Liver (tissue), 3 donors: ENCODE measurements at regions not wholly inside any gene's neighbourhood (a gene's known extent, or its start where the extent isn't known, plus 50 kb on each side); places are given as distances from the start of the nearest gene placed in this dataset.

Experiments
- ATF3 ChIP-seq: IDR thresholded peaks from 2 replicates; pipeline ENCODE4 v1.6.1; 2016; ENCODE audit warnings: antibody characterized with exemption
- CTCF ChIP-seq: fragments of 150-350 bp; IDR thresholded peaks from 2 replicates; pipeline ENCODE4 v1.5.1; 2017; ENCODE audit warnings: improper control_type of control experiment, low read depth, low read length; ENCODE audit not compliant: missing input control
- FOXA1 ChIP-seq: IDR thresholded peaks from 2 replicates; pipeline ENCODE4 v1.6.1; 2016; ENCODE audit warnings: antibody characterized with exemption
- FOXA2 ChIP-seq: IDR thresholded peaks from 2 replicates; pipeline ENCODE4 v1.6.1; 2016; ENCODE audit warnings: antibody characterized with exemption
- HNF4G ChIP-seq: IDR thresholded peaks from 2 replicates; pipeline ENCODE4 v1.6.1; 2016; ENCODE audit warnings: antibody characterized with exemption
- JUND ChIP-seq, 2 donors: IDR thresholded peaks; 2 replicates each; pipeline ENCODE4 v1.6.1; 2016; ENCODE audit warnings: antibody characterized with exemption in 2 of 2
- NR2F2 ChIP-seq: IDR thresholded peaks from 2 replicates; pipeline ENCODE4 v1.6.1; 2016; ENCODE audit warnings: antibody characterized with exemption
- REST ChIP-seq: IDR thresholded peaks from 2 replicates; pipeline ENCODE4 v1.6.1; 2016; ENCODE audit warnings: antibody characterized with exemption, mild to moderate bottlenecking
- SP1 ChIP-seq: IDR thresholded peaks from 2 replicates; pipeline ENCODE4 v1.6.1; 2018; ENCODE audit warnings: antibody characterized with exemption, mild to moderate bottlenecking
- YY1 ChIP-seq: IDR thresholded peaks from 2 replicates; pipeline ENCODE4 v1.6.1; 2016; ENCODE audit warnings: antibody characterized with exemption, mild to moderate bottlenecking
- donor health status: healthy.
- donor health status: healthy.

- TF ChIP-seq CTCF (no peak), JUND (IDR thresholded peaks at IDR 0.05) (no peak), NR2F2 (no peak), REST (no peak), ATF3 (no peak), FOXA1 (no peak), YY1 (no peak), HNF4G (no peak), SP1 (no peak), FOXA2 (no peak)
Measured at GRCh38 chr10:78981970-78982281, 86.8 kb upstream of the ZMIZ1 start.
